ENCODE measurements at regions not wholly inside any gene's neighbourhood (a gene's known extent, or its start where the extent isn't known, plus 50 kb on each side); places are given as distances from the start of the nearest gene placed in this dataset.

GRCh38 chr19:29268103-29268502, 55.2 kb upstream of the UQCRFS1 start:
- H3K4me3 ChIP-seq (ENCODE audit: low read depth, low read length): no peak overlapping the region
- in situ Hi-C loops (cut with HindIII; ENCODE audit: low sequenced_read_pairs): no loop called here
- TF ChIP-seq, protein P1, sequence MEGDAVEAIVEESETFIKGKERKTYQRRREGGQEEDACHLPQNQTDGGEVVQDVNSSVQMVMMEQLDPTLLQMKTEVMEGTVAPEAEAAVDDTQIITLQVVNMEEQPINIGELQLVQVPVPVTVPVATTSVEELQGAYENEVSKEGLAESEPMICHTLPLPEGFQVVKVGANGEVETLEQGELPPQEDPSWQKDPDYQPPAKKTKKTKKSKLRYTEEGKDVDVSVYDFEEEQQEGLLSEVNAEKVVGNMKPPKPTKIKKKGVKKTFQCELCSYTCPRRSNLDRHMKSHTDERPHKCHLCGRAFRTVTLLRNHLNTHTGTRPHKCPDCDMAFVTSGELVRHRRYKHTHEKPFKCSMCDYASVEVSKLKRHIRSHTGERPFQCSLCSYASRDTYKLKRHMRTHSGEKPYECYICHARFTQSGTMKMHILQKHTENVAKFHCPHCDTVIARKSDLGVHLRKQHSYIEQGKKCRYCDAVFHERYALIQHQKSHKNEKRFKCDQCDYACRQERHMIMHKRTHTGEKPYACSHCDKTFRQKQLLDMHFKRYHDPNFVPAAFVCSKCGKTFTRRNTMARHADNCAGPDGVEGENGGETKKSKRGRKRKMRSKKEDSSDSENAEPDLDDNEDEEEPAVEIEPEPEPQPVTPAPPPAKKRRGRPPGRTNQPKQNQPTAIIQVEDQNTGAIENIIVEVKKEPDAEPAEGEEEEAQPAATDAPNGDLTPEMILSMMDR (IDR thresholded peaks at IDR 0.05; ENCODE audit: low read depth, low read length): no peak
- no peak for DNase-seq (ENCODE audit: low read depth, low spot score)

- in situ Hi-C loops (cut with HindIII; ENCODE audit: low sequenced_read_pairs): no loop called here
- DNase-seq (ENCODE audit: low read depth, low spot score): no peak
- no peak overlapping the region for H3K4me3 ChIP-seq (ENCODE audit: low read depth, low read length)
- TF ChIP-seq, protein P1 (IDR thresholded peaks at IDR 0.05; ENCODE audit: low read depth, low read length): no peak
Observed at GRCh38 chr19:29268721-29269393, 55.9 kb upstream of the UQCRFS1 start.

GRCh38 chr19:29269641-29270040, 56.7 kb upstream of the UQCRFS1 start:
- TF ChIP-seq, protein P1 (IDR thresholded peaks at IDR 0.05; ENCODE audit: low read depth, low read length): no peak
- no peak overlapping the region for H3K4me3 ChIP-seq (ENCODE audit: low read depth, low read length)
- no peak for DNase-seq (ENCODE audit: low read depth, low spot score)
- in situ Hi-C loops (cut with HindIII; ENCODE audit: low sequenced_read_pairs): no loop called here

GRCh38 chr19:29271341-29271740, 58.4 kb upstream of the UQCRFS1 start:
- TF ChIP-seq, protein P1 (IDR thresholded peaks at IDR 0.05; ENCODE audit: low read depth, low read length): no peak
- in situ Hi-C loops (cut with HindIII; ENCODE audit: low sequenced_read_pairs): no loop called here
- no peak overlapping the region for H3K4me3 ChIP-seq (ENCODE audit: low read depth, low read length)
- DNase-seq (ENCODE audit: low read depth, low spot score): no peak

GRCh38 chr19:29271911-29272310, 59.0 kb upstream of the UQCRFS1 start:
- H3K4me3 ChIP-seq (ENCODE audit: low read depth, low read length): no peak overlapping the region
- in situ Hi-C loops (cut with HindIII; ENCODE audit: low sequenced_read_pairs): no loop called here
- DNase-seq (ENCODE audit: low read depth, low spot score): no peak
- TF ChIP-seq, protein P1 (IDR thresholded peaks at IDR 0.05; ENCODE audit: low read depth, low read length): no peak

- in situ Hi-C loops (cut with HindIII; ENCODE audit: low sequenced_read_pairs): no loop called here
- DNase-seq (ENCODE audit: low read depth, low spot score): no peak
- H3K4me3 ChIP-seq (ENCODE audit: low read depth, low read length): no peak overlapping the region
- TF ChIP-seq, protein P1 (IDR thresholded peaks at IDR 0.05; ENCODE audit: low read depth, low read length): no peak
Observed at GRCh38 chr19:29273000-29273640, 60.2 kb upstream of the UQCRFS1 start.

Measured in astrocyte of the spinal cord (primary cell).